22Rv1 (cell line): ENCODE measurements at regions not wholly inside any gene's neighbourhood (a gene's known extent, or its start where the extent isn't known, plus 50 kb on each side); places are given as distances from the start of the nearest gene placed in this dataset.

ENCODE experiments used
- CTCF ChIP-seq: fragments of 450-650 bp; IDR thresholded peaks from 2 replicates; pipeline ENCODE4 v1.5.1; 2017; ENCODE audit warnings: mild to moderate bottlenecking
- ZFX ChIP-seq: fragments of 450-650 bp; IDR thresholded peaks from 2 replicates; pipeline ENCODE4 v1.6.1; 2017; ENCODE audit warnings: antibody characterized with exemption, borderline replicate concordance

- no peak for TF ChIP-seq ZFX
- no peak for TF ChIP-seq CTCF
Measured at GRCh38 chr21:18617291-18617690, 213.7 kb upstream of the TMPRSS15 start.
